HL-60 (cell line): ENCODE measurements at regions not wholly inside any gene's neighbourhood (a gene's known extent, or its start where the extent isn't known, plus 50 kb on each side); places are given as distances from the start of the nearest gene placed in this dataset.

Experiments used
- DNase-seq, 2 experiments: peaks; one replicate each; pipeline ENCODE4 v3.0.0-alpha.2; 2010 to 2020; ENCODE audit warnings: low read depth in 1 of 2, low spot score in 1 of 2
- H3K27ac ChIP-seq: fragments of 250-450 bp; sonication (Bioruptor Pico); replicated peaks from 2 replicates; pipeline ENCODE4 v1.5.1; 2020; ENCODE audit warnings: mild to moderate bottlenecking, moderate library complexity
- H3K27me3 ChIP-seq: fragments of 250-450 bp; sonication (Bioruptor Pico); 2 replicates; pipeline ENCODE4 v1.5.1; 2021; ENCODE audit warnings: mild to moderate bottlenecking, moderate library complexity; ENCODE audit not compliant: insufficient read depth, poor library complexity, severe bottlenecking
- H3K4me3 ChIP-seq: replicated peaks from 2 replicates; pipeline ENCODE4 v1.5.1; 2011; ENCODE audit warnings: mild to moderate bottlenecking, control low read depth, low read length; ENCODE audit not compliant: insufficient read depth
- CTCF ChIP-seq: IDR thresholded peaks from one replicate; pipeline ENCODE4 v1.5.1; 2011; ENCODE audit warnings: low read length, control low read depth, inconsistent platforms; ENCODE audit not compliant: insufficient read depth
- GABPA ChIP-seq: IDR thresholded peaks from 2 replicates; pipeline ENCODE4 v1.6.1; 2012; ENCODE audit warnings: low read depth
- POLR2AphosphoS5 ChIP-seq: IDR thresholded peaks from 2 replicates; pipeline ENCODE4 v1.6.1; 2012; ENCODE audit warnings: low read depth
- REST ChIP-seq: IDR thresholded peaks from 2 replicates; pipeline ENCODE4 v1.6.1; 2012; ENCODE audit warnings: low read depth; ENCODE audit not compliant: insufficient replicate concordance
- SPI1 ChIP-seq: IDR thresholded peaks from 2 replicates; pipeline ENCODE4 v1.6.1; 2012; ENCODE audit warnings: low read depth, mild to moderate bottlenecking, borderline replicate concordance

DNA sequence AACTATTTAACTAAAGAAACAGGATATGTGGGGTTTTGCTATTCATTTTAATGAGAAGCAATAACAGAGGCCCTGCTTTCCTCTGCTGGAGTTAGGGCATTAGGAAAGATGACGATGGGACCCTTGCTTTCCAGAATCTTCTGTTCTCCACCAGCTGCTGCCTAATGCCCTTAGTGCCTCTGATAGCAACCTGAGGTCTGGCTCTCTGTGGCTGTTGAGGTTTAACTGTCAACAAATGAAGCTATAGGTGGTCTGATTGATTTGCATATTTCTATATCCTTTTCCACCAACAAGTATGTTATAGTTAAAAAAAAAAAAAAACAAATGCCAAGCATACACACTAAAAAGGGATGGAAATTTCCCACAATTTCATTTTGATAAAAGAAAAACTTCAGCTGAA, 115.1 kb upstream of the NCK2 start:
- Histone ChIP-seq H3K27ac (no peak overlapping the region), H3K4me3 (no peak overlapping the region), H3K27me3 (peaks cover 2% of the 10 kb centered on the region)
- no peak for DNase-seq
- no peak for TF ChIP-seq CTCF
- TF ChIP-seq POLR2AphosphoS5, result no peak
- TF ChIP-seq SPI1, result no peak
- no peak for TF ChIP-seq REST
- no peak for TF ChIP-seq GABPA

- peaks cover 5% of the 10 kb centered on the region for H3K27me3 ChIP-seq
These were observed 117.2 kb upstream of the NCK2 start for GRCh38 chr2:105627534-105627933.

GRCh38 chr2:105626966-105627340, 117.8 kb upstream of the NCK2 start:
- no peak for TF ChIP-seq POLR2AphosphoS5
- TF ChIP-seq GABPA, result no peak
- TF ChIP-seq REST, result no peak
- no peak for TF ChIP-seq CTCF
- no peak for TF ChIP-seq SPI1
- Histone ChIP-seq H3K4me3 (no peak overlapping the region), H3K27ac (no peak overlapping the region), H3K27me3 (peaks cover 5% of the 10 kb centered on the region)
- DNase-seq, result no peak

More at GRCh38 chr2:105627534-105627933, 117.2 kb upstream of the NCK2 start:
- no peak overlapping the region for H3K27ac ChIP-seq
- TF ChIP-seq GABPA (no peak), CTCF (no peak), SPI1 (no peak), POLR2AphosphoS5 (no peak), REST (no peak)
- no peak for DNase-seq
- no peak overlapping the region for H3K4me3 ChIP-seq
